Peyer's patch (tissue), 4 donors: ENCODE measurements at regions not wholly inside any gene's neighbourhood (a gene's known extent, or its start where the extent isn't known, plus 50 kb on each side); places are given as distances from the start of the nearest gene placed in this dataset.

Experiments
- POLR2A ChIP-seq, 2 donors: fragments of 450-650 bp; IDR thresholded peaks; one replicate each; pipeline ENCODE4 v1.5.1; 2017; ENCODE audit warnings: antibody characterized with exemption in 2 of 2, mild to moderate bottlenecking in 2 of 2, moderate library complexity in 2 of 2
- TF ChIP-seq, protein P1 (sequence below), 6 experiments: fragments of 450-650 bp in 4 of 6; fragments of 200-600 bp in 2 of 6; sonication (generic) in 1 of 6; IDR thresholded peaks; one replicate each; pipeline ENCODE4 v1.5.1; 2017 to 2019; ENCODE audit warnings: antibody characterized with exemption in 6 of 6, mild to moderate bottlenecking in 3 of 6, moderate library complexity in 1 of 6

DNA sequence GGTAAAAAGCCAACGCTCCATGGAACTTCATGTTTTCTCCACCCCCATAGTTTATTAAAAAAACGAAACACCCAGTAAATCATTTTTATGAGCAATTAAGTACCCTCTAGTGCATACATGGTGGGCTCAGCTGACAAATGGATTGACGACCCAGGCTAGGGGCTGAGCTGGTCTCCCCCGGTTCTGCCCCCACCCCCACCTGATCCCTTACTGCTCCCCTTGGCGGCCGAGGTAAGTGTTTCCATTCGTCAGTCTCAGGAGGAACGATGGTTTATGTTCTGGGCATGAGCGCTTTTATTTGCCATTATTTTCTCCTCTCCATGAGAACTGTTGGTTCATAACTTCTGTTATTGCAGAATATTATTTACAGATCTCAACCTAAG lies 233.9 kb upstream of the C1orf174 start:
- TF ChIP-seq, protein P1, sequence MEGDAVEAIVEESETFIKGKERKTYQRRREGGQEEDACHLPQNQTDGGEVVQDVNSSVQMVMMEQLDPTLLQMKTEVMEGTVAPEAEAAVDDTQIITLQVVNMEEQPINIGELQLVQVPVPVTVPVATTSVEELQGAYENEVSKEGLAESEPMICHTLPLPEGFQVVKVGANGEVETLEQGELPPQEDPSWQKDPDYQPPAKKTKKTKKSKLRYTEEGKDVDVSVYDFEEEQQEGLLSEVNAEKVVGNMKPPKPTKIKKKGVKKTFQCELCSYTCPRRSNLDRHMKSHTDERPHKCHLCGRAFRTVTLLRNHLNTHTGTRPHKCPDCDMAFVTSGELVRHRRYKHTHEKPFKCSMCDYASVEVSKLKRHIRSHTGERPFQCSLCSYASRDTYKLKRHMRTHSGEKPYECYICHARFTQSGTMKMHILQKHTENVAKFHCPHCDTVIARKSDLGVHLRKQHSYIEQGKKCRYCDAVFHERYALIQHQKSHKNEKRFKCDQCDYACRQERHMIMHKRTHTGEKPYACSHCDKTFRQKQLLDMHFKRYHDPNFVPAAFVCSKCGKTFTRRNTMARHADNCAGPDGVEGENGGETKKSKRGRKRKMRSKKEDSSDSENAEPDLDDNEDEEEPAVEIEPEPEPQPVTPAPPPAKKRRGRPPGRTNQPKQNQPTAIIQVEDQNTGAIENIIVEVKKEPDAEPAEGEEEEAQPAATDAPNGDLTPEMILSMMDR (IDR thresholded peaks at IDR 0.05), result no peak
- TF ChIP-seq POLR2A (IDR thresholded peaks at IDR 0.05), result no peak
